ENCODE measurements at regions not wholly inside any gene's neighbourhood (a gene's known extent, or its start where the extent isn't known, plus 50 kb on each side); places are given as distances from the start of the nearest gene placed in this dataset.

- DNase-seq: no peak
Observed at GRCh38 chr1:47555841-47556560, 118.2 kb downstream of the FOXD2 start.

- no peak for DNase-seq
Observed at GRCh38 chr1:47557066-47557465, 119.2 kb downstream of the FOXD2 start.

- DNase-seq: no peak
Observed at GRCh38 chr1:47558601-47559593, 121.1 kb downstream of the FOXD2 start.

GRCh38 chr1:47559944-47560695 is 122.3 kb downstream of the FOXD2 start:
- no peak for DNase-seq

GRCh38 chr1:47561523-47562007 is 123.7 kb downstream of the FOXD2 start:
- no peak for DNase-seq

GRCh38 chr1:47562147-47562546 is 124.3 kb downstream of the FOXD2 start:
- DNase-seq: no peak

- DNase-seq: no peak
Observed at GRCh38 chr1:47562799-47563198, 125.0 kb downstream of the FOXD2 start.

- no peak for DNase-seq
Observed at GRCh38 chr1:47563201-47563600, 125.4 kb downstream of the FOXD2 start.

- DNase-seq: no peak
Observed at GRCh38 chr1:47564570-47564969, 126.7 kb downstream of the FOXD2 start.

- no peak for DNase-seq
Observed at GRCh38 chr1:47565092-47565491, 127.2 kb downstream of the FOXD2 start.

GRCh38 chr1:47565676-47566075 is 127.8 kb downstream of the FOXD2 start:
- no peak for DNase-seq

GRCh38 chr1:47568763-47569162 is 130.9 kb downstream of the FOXD2 start:
- no peak for DNase-seq

- DNase-seq: no peak
Observed at GRCh38 chr1:47569261-47569660, 131.4 kb downstream of the FOXD2 start.

- DNase-seq: no peak
Observed at GRCh38 chr1:47569681-47570470, 132.0 kb downstream of the FOXD2 start.

- DNase-seq: no peak
Observed at GRCh38 chr1:47571161-47571560, 133.3 kb downstream of the FOXD2 start.

- no peak for DNase-seq
Observed at GRCh38 chr1:47571952-47572351, 134.1 kb downstream of the FOXD2 start.

- DNase-seq: no peak
Observed at GRCh38 chr1:47572731-47573430, 135.0 kb downstream of the FOXD2 start.

GRCh38 chr1:47574451-47575165 is 136.8 kb downstream of the FOXD2 start:
- no peak for DNase-seq

GRCh38 chr1:47575855-47576757 is 138.3 kb downstream of the FOXD2 start:
- no peak for DNase-seq

- DNase-seq: no peak
Observed at GRCh38 chr1:47576758-47577115, 138.9 kb downstream of the FOXD2 start.
